GM19035 (cell line): ENCODE measurements at regions not wholly inside any gene's neighbourhood (a gene's known extent, or its start where the extent isn't known, plus 50 kb on each side); places are given as distances from the start of the nearest gene placed in this dataset.
"Not testable (repeated sequence)": the region's sequence is repeated elsewhere in the genome, so short reads cannot be mapped to it uniquely, and the experiment has no call there.

Experiments
- ATAC-seq: cut with Tn5 transposase; IDR thresholded peaks from one replicate; pipeline ENCODE4 v1.9.1; 2021; ENCODE audit not compliant: unreplicated experiment

DNA sequence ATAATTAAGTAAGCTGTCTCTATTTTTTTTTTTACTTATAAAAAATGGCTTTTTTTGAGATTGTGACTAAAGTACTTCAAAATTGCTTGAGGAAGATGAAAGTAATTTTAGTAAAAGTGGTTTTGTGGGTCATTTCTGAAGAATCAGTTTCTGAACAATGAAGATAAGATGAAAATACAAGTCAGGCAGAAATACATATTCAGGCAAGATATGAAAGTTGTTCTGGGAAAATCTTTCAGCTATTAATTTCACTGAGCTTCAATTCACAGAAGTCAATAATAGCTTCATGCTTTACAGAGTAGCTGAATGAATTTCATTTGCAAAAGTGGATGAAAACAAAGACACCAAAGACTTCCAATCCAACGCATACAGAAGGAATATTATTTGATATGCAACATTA lies 305.2 kb upstream of the ARSJ start:
- no peak for ATAC-seq

- no peak for ATAC-seq
Observed at GRCh38 chr4:114286262-114286810, 306.9 kb upstream of the ARSJ start.

GRCh38 chr4:114287079-114287696 lies 307.7 kb upstream of the ARSJ start:
- ATAC-seq: no peak

- ATAC-seq: no peak
Observed at GRCh38 chr4:114296126-114296525, 302.5 kb upstream of the UGT8 start.

GRCh38 chr4:114302472-114302871 lies 296.1 kb upstream of the UGT8 start:
- ATAC-seq: no peak

- no peak for ATAC-seq
Observed at GRCh38 chr4:114304046-114304445, 294.6 kb upstream of the UGT8 start.

GRCh38 chr4:114304567-114304966 lies 294.0 kb upstream of the UGT8 start:
- no peak for ATAC-seq

DNA sequence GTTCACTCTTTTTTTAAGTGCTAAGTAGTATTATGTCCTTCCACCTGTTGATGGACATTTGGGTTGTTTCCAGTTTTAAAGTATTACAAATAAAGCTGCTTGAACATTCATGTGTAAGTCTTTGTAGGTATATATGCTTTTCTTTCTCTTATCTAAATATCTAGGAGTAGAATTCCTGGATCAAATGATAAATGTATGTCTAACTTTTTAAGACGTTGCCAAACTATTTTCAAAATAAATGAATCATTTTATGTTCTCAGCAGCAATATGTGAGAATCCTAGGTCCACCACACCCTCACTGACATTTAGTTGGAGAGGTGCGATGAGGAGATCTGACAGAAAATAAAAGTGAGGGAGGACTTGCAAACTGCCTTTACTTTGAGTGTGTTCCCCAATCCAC lies 291.7 kb upstream of the UGT8 start:
- no peak for ATAC-seq

GRCh38 chr4:114310296-114310925 lies 288.2 kb upstream of the UGT8 start:
- no peak for ATAC-seq

DNA sequence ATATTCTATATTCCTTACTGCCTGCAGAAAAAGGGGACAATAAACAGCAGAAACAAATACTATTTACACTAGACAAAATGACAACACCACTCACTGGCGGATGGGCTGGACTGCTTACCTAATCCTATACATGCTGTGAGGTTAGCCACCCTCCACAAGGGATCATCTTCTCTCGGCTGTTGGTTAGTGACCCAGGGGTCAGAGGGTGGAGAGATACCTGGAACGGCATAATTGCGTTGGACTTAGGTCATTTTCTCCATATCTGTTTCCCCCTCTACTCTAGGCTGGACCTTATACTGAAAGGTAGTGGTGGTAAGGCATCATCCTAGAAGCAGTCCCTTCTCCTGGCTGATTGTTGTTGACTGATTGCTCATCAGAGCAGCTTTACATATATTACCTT lies 286.8 kb upstream of the UGT8 start:
- no peak for ATAC-seq

GRCh38 chr4:114312338-114312737 lies 286.3 kb upstream of the UGT8 start:
- no peak for ATAC-seq

- ATAC-seq: no peak
Observed at GRCh38 chr4:114316789-114317188, 281.8 kb upstream of the UGT8 start.

DNA sequence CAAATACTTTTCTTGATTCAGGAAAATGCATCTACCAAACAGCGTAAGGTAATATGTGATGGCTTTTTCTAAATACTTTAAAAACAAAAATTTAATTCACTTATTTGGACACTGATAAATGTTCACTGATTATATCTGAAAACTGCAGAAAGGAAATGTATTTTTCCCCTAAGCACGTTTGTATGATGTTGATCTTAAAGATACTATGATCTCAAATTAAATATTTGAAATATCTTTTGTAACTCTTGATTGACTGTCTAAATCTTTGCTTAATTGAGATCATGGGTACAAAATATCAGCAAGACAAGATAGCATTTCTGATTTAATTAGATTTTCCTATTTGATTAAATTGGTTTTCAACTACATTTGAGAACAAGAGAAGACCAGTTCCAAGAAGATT lies 281.0 kb upstream of the UGT8 start:
- no peak for ATAC-seq

DNA sequence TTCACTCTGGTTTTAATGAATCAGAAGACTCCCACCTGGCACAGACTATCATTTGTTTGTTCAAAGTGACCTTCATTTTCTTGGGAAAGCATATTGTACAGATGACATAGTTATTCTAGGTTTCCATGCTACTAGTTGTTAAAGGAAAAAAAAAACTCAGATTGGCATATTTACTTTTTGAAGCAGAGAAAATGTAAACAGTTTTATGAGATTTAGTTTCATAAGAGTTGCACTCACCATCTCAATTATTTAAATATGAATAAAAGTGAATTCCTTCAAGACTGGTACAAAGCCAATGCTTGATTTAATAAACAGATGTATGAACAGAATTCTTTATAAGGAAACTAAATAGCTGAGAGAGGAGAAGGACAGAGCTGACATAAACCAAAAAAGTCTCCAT lies 280.3 kb upstream of the UGT8 start:
- ATAC-seq: no peak

GRCh38 chr4:114320126-114320525 lies 278.5 kb upstream of the UGT8 start:
- no peak for ATAC-seq

- no peak for ATAC-seq
Observed at GRCh38 chr4:114321366-114321765, 277.2 kb upstream of the UGT8 start.

- ATAC-seq: no peak
Observed at GRCh38 chr4:114323841-114324240, 274.8 kb upstream of the UGT8 start.

DNA sequence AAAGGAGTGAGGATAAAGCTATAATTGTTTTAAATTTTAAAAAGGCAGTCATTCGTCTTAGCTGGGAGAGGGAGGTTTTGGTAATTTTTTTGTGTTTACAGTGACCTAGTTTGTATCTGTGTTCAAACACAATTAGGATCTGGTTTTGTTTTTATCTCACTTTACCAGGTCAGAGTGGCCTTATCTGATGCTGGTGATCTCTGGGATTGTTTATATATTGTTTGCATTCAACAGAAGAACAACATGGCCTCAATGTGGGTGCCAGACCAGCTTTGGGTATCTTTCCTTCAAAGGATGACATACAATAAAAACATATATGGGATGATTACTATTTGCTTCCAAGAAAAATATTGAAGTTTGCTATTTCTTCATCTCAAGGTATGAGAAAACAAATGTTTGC lies 272.2 kb upstream of the UGT8 start:
- no peak for ATAC-seq

DNA sequence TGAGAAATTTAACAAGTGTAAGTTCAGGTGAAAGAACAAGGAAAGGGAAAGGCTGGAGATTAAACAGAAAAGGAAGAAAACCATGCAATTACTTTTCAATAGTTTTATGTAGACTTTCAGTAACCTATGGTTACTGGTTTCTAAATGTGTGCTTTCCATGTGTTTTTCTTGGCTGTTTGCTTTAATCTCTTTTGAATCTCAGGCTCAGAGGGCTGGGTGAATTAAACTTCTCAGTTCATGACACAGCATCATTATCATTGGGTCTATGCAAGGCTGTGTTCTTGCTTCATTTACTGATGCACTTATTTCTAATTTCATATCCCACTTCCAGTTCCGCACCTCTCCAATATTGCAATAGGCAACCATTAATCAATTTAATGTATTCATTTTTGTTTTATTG lies 266.5 kb upstream of the UGT8 start:
- ATAC-seq: no peak

- not testable (repeated sequence) for ATAC-seq
Observed at GRCh38 chr4:114334363-114334762, 264.2 kb upstream of the UGT8 start.

GRCh38 chr4:114334884-114335330 lies 263.7 kb upstream of the UGT8 start:
- no peak for ATAC-seq

DNA sequence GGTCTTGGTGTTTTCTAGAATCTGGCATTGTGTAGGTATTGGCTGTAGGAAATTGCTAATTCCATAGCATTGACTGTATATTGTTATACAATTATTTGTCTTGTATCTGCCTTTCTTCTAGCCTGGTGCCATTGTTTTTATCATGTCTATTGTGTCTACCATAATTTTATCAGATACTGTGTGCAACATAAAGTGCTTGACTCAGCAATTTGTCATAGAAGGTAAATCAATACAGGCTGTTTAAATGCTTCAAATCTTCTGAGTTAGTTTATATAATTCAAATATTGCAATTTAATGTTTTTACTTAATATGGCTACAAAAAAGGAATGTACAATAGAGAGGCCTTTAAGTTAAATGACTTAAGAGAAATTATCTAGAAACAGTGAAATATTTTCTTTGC lies 263.3 kb upstream of the UGT8 start:
- no peak for ATAC-seq

- no peak for ATAC-seq
Observed at GRCh38 chr4:114343015-114343414, 255.6 kb upstream of the UGT8 start.
